Tibial nerve (tissue), 4 donors: ENCODE measurements at regions not wholly inside any gene's neighbourhood (a gene's known extent, or its start where the extent isn't known, plus 50 kb on each side); places are given as distances from the start of the nearest gene placed in this dataset.

Source experiments
- DNase-seq, 2 donors: peaks; one replicate each; pipeline ENCODE4 v3.0.0-alpha.2; 2019; ENCODE audit warnings: low spot score in 2 of 2
- H3K27ac ChIP-seq, 4 donors: fragments of 200-600 bp; sonication (generic) in 3 of 4; one replicate each; pipeline ENCODE4 v1.5.1; 2017 to 2019; ENCODE audit warnings: mild to moderate bottlenecking in 1 of 4
- H3K27me3 ChIP-seq, 2 donors: fragments of 200-600 bp; sonication (generic) in 1 of 2; one replicate each; pipeline versions ENCODE4 v1.5.1 to v1.6.0; 2017 to 2019
- H3K36me3 ChIP-seq, 3 donors: fragments of 200-600 bp; sonication (generic); one replicate each; pipeline ENCODE4 v1.5.1; 2018 to 2019
- H3K4me1 ChIP-seq, 4 donors: fragments of 200-600 bp; sonication (generic) in 3 of 4; one replicate each; pipeline ENCODE4 v1.5.1; 2017 to 2019
- H3K4me3 ChIP-seq, 4 donors: fragments of 200-600 bp; sonication (generic) in 3 of 4; one replicate each; pipeline ENCODE4 v1.5.1; 2017 to 2019; ENCODE audit warnings: mild to moderate bottlenecking in 1 of 4, moderate library complexity in 1 of 4
- H3K9me3 ChIP-seq, 4 donors: fragments of 200-600 bp; sonication (generic) in 3 of 4; one replicate each; pipeline ENCODE4 v1.5.1; 2017 to 2019
- EP300 ChIP-seq, 2 donors: sonication (generic); formaldehyde crosslinking; IDR thresholded peaks; one replicate each; pipeline ENCODE4 v1.6.1; 2017; ENCODE audit warnings: antibody characterized with exemption in 2 of 2, mild to moderate bottlenecking in 1 of 2
- POLR2A ChIP-seq, 2 donors: fragments of 450-650 bp; IDR thresholded peaks; one replicate each; pipeline ENCODE4 v1.6.1; 2017; ENCODE audit warnings: antibody characterized with exemption in 2 of 2, mild to moderate bottlenecking in 2 of 2, moderate library complexity in 2 of 2
- WGBS, 2 donors: methylation state at CpG; one replicate each; pipeline ENCODE4 v1.1.5; 2018; 5-methylcytosine and 5-hydroxymethylcytosine counted together
- TF ChIP-seq, protein P1 (sequence below), 5 experiments: fragments of 200-600 bp in 3 of 5; fragments of 450-650 bp in 2 of 5; sonication (generic) in 3 of 5; IDR thresholded peaks; one replicate each; pipeline ENCODE4 v1.5.1; 2016 to 2019; ENCODE audit warnings: antibody characterized with exemption in 5 of 5, mild to moderate bottlenecking in 3 of 5, moderate library complexity in 2 of 5

- no peak for DNase-seq
- H3K27me3 ChIP-seq = no peaks in the 10 kb centered on the region
- TF ChIP-seq, protein P1, sequence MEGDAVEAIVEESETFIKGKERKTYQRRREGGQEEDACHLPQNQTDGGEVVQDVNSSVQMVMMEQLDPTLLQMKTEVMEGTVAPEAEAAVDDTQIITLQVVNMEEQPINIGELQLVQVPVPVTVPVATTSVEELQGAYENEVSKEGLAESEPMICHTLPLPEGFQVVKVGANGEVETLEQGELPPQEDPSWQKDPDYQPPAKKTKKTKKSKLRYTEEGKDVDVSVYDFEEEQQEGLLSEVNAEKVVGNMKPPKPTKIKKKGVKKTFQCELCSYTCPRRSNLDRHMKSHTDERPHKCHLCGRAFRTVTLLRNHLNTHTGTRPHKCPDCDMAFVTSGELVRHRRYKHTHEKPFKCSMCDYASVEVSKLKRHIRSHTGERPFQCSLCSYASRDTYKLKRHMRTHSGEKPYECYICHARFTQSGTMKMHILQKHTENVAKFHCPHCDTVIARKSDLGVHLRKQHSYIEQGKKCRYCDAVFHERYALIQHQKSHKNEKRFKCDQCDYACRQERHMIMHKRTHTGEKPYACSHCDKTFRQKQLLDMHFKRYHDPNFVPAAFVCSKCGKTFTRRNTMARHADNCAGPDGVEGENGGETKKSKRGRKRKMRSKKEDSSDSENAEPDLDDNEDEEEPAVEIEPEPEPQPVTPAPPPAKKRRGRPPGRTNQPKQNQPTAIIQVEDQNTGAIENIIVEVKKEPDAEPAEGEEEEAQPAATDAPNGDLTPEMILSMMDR (IDR thresholded peaks at IDR 0.05) = peak; percentile 30 to 59 (median 40)
- TF ChIP-seq POLR2A (IDR thresholded peaks at IDR 0.05) (no peak), EP300 (IDR thresholded peaks at IDR 0.05) (no peak)
- no peak overlapping the region for H3K27ac ChIP-seq
- H3K36me3 ChIP-seq = no peaks in the 10 kb centered on the region
- WGBS, 2 donors = 6 to 11% methylated on average over 2 of the region's 2 CpGs
- H3K4me3 ChIP-seq = no peak overlapping the region
- H3K9me3 ChIP-seq = no peaks in the 10 kb centered on the region
- peaks cover 0 to 11% (median 0%) of the 10 kb centered on the region in 4 donors for H3K4me1 ChIP-seq
Observed at GRCh38 chr17:6910987-6911603, 79.6 kb upstream of the TEKT1 start.

- Histone ChIP-seq H3K4me1 (peaks cover 0 to 11% (median 0%) of the 10 kb centered on the region in 4 donors), H3K27ac (no peak overlapping the region), H3K9me3 (no peaks in the 10 kb centered on the region), H3K27me3 (no peaks in the 10 kb centered on the region), H3K4me3 (no peak overlapping the region), H3K36me3 (no peaks in the 10 kb centered on the region)
- 75 to 78% methylated on average over 13 of the region's 13 CpGs for WGBS, 2 donors
- DNase-seq = no peak
- TF ChIP-seq, protein P1 (IDR thresholded peaks at IDR 0.05) = no peak
- TF ChIP-seq EP300 (IDR thresholded peaks at IDR 0.05) = no peak
- TF ChIP-seq POLR2A (IDR thresholded peaks at IDR 0.05) = no peak
Observed at GRCh38 chr17:6912110-6913051, 80.9 kb upstream of the TEKT1 start.

DNA sequence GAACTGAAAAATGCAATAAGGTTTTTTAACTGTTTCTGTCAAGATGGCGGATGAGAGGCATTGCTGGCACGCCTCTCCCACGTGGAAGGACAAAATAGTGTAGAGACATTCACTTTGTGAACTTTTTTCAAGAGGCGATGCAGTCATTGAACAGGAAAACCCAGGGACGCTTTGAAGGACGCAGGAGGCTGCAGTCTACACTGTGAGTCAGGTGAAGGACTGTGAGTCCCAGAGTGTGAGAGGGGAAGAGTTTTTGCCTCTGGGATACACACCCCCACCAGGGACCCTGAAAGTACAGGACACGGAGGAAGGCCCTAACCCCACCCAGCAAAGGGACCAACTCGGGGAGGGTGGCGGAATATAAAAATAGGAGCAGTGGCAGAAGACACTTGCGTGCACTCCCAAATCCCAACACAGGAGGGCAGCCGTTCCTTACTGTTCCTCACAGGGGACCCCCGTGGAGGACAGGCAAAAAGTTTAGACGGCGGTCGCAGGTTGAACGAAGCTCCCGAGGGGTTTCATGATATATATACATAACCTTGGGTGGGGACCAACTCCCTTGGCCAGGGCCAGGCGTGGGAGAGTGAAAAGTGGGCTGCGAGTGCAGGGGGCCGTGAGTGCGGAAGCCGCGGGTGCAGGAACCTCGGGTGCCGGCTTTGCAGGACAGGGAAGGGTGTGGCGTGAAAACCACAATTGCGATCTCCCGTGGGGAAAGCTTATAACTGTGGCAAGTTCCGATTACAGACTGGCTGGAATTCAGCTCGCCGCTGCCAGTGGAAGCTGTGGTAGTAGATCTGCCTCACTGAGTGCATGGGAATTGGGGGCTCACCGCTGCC is 82.0 kb upstream of the ALOX12 start:
- Histone ChIP-seq H3K27me3 (no peaks in the 10 kb centered on the region), H3K36me3 (no peaks in the 10 kb centered on the region), H3K9me3 (no peaks in the 10 kb centered on the region), H3K27ac (no peak overlapping the region), H3K4me1 (peaks cover 0 to 11% (median 0%) of the 10 kb centered on the region in 4 donors), H3K4me3 (peak overlapping the region in 1 of 4 donors; percentile 20)
- TF ChIP-seq POLR2A (IDR thresholded peaks at IDR 0.05) = no peak
- TF ChIP-seq, protein P1 (IDR thresholded peaks at IDR 0.05) = peak; percentile 63 to 88 (median 71)
- no peak for TF ChIP-seq EP300 (IDR thresholded peaks at IDR 0.05)
- peak; percentile 44 to 84 for DNase-seq
- WGBS, 2 donors = 29 to 38% methylated on average over 26 to 32 of the region's 32 CpGs

- Histone ChIP-seq H3K27ac (no peak overlapping the region), H3K4me1 (peaks cover 0 to 11% (median 0%) of the 10 kb centered on the region in 4 donors), H3K9me3 (no peaks in the 10 kb centered on the region), H3K27me3 (no peaks in the 10 kb centered on the region), H3K36me3 (no peaks in the 10 kb centered on the region), H3K4me3 (no peak overlapping the region)
- DNase-seq = no peak
- WGBS, 2 donors = 44 to 55% methylated on average over 4 to 5 of the region's 6 CpGs
- TF ChIP-seq POLR2A (IDR thresholded peaks at IDR 0.05) = no peak
- TF ChIP-seq, protein P1 (IDR thresholded peaks at IDR 0.05) = no peak
- no peak for TF ChIP-seq EP300 (IDR thresholded peaks at IDR 0.05)
Observed at GRCh38 chr17:6914711-6915110, 81.1 kb upstream of the ALOX12 start.
